DND-41 (cell line): ENCODE measurements at regions not wholly inside any gene's neighbourhood (a gene's known extent, or its start where the extent isn't known, plus 50 kb on each side); places are given as distances from the start of the nearest gene placed in this dataset.

Source experiments
- ATAC-seq: fragments of 200-7000 bp; cut with Tn5 transposase; 3 replicates; pipeline ENCODE4 v1.9.1; 2021; ENCODE audit warnings: low read depth; ENCODE audit not compliant: insufficient read depth
- DNase-seq: peaks from one replicate; pipeline ENCODE4 v3.0.0-alpha.2; 2020
- H2AFZ ChIP-seq: 2 replicates; pipeline ENCODE4 v1.6.0; 2012; ENCODE audit warnings: low read depth, low read length
- H3K27ac ChIP-seq: 2 replicates; pipeline ENCODE4 v1.5.1; 2012; ENCODE audit warnings: low read length, inconsistent platforms
- H3K27me3 ChIP-seq: fragments of 200-600 bp; sonication (generic); 2 replicates; pipeline ENCODE4 v1.6.0; 2012; ENCODE audit warnings: low read length, mild to moderate bottlenecking, inconsistent platforms; ENCODE audit not compliant: insufficient read depth, poor library complexity
- H3K36me3 ChIP-seq: 2 replicates; pipeline ENCODE4 v1.5.1; 2012; ENCODE audit warnings: low read length, inconsistent platforms; ENCODE audit not compliant: insufficient read depth
- H3K4me1 ChIP-seq: 2 replicates; pipeline ENCODE4 v1.5.1; 2012; ENCODE audit warnings: mild to moderate bottlenecking, low read length; ENCODE audit not compliant: insufficient read depth
- H3K4me2 ChIP-seq: 2 replicates; pipeline ENCODE4 v1.6.0; 2012; ENCODE audit warnings: mild to moderate bottlenecking, moderate library complexity, low read length, inconsistent platforms; ENCODE audit not compliant: insufficient read depth
- H3K4me3 ChIP-seq, 2 experiments: fragments of 200-600 bp in 1 of 2; shearing (Covaris generic) in 1 of 2; 2 replicates each; pipeline ENCODE4 v1.5.1; 2012 to 2016; ENCODE audit warnings: inconsistent platforms in 2 of 2, low read length in 2 of 2, mild to moderate bottlenecking in 2 of 2, low read depth in 1 of 2, moderate library complexity in 1 of 2
- H3K79me2 ChIP-seq: 2 replicates; pipeline ENCODE4 v1.6.0; 2012; ENCODE audit warnings: low read length, inconsistent platforms; ENCODE audit not compliant: insufficient read depth
- H3K9ac ChIP-seq: 2 replicates; pipeline ENCODE4 v1.6.0; 2012; ENCODE audit warnings: low read depth, mild to moderate bottlenecking, inconsistent platforms, low read length, moderate library complexity
- H3K9me3 ChIP-seq: 2 replicates; pipeline ENCODE4 v1.5.1; 2012; ENCODE audit warnings: low read length, moderate library complexity, mild to moderate bottlenecking, inconsistent platforms; ENCODE audit not compliant: insufficient read depth, severe bottlenecking
- H4K20me1 ChIP-seq: 2 replicates; pipeline ENCODE4 v1.6.0; 2012; ENCODE audit warnings: low read length; ENCODE audit not compliant: insufficient read depth
- CTCF ChIP-seq: IDR thresholded peaks from 2 replicates; pipeline ENCODE4 v1.5.1; 2012; ENCODE audit warnings: borderline replicate concordance, low read length, moderate library complexity, mild to moderate bottlenecking; ENCODE audit not compliant: poor library complexity, severe bottlenecking; ENCODE audit errors: extremely low read depth
- EZH2 ChIP-seq: IDR thresholded peaks from 3 replicates; pipeline ENCODE4 v1.6.1; 2012; ENCODE audit warnings: borderline replicate concordance, low read depth, mild to moderate bottlenecking, moderate library complexity, low read length, inconsistent platforms; ENCODE audit not compliant: severe bottlenecking

- no peak for DNase-seq
- H3K9me3 ChIP-seq, result no peaks in the 10 kb centered on the region
- H3K9ac ChIP-seq, result no peak overlapping the region
Observed at GRCh38 chr11:39036021-39036420, 2423.4 kb downstream of the LRRC4C start.

DNA sequence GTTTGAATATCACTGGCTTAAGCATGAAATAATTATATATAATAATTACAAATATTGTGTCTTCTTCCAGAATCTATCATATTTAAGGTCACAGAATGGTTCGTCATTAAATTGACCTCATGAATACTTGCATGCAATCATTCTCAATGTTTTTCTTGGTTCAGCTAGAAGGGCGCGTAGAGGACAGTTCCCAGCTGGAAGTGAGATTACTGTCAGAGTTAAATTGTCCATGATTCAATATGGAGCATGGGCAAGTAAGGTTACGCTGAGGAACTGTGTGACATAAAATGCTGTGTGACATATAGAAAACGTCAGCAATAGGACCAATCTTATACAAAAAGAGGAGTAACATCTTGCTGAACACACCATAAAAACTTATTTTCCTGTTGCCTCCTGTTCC, 2423.5 kb upstream of the RAG2 start:
- no peaks in the 10 kb centered on the region for H3K9me3 ChIP-seq
- no peak overlapping the region for H3K4me3 ChIP-seq
- H2AFZ ChIP-seq, result no peak overlapping the region
- H3K9ac ChIP-seq, result no peak overlapping the region
- H4K20me1 ChIP-seq, result no peaks in the 10 kb centered on the region
- H3K4me1 ChIP-seq, result no peaks in the 10 kb centered on the region
- no peak overlapping the region for H3K4me2 ChIP-seq
- TF ChIP-seq CTCF (no peak), EZH2 (no peak)
- no peak for DNase-seq
- no peaks in the 10 kb centered on the region for H3K27me3 ChIP-seq
- H3K79me2 ChIP-seq, result no peaks in the 10 kb centered on the region
- no peak overlapping the region for H3K27ac ChIP-seq
- H3K36me3 ChIP-seq, result no peaks in the 10 kb centered on the region
- no peak for ATAC-seq

More at GRCh38 chr11:39036021-39036420, 2423.4 kb downstream of the LRRC4C start:
- H2AFZ ChIP-seq, result no peak overlapping the region
- TF ChIP-seq EZH2, result no peak
- no peak for TF ChIP-seq CTCF
- H3K27ac ChIP-seq, result no peak overlapping the region
- H4K20me1 ChIP-seq, result no peaks in the 10 kb centered on the region
- no peaks in the 10 kb centered on the region for H3K4me1 ChIP-seq
- H3K27me3 ChIP-seq, result no peaks in the 10 kb centered on the region
- no peak for ATAC-seq
- no peak overlapping the region for H3K4me3 ChIP-seq
- H3K36me3 ChIP-seq, result no peaks in the 10 kb centered on the region
- no peaks in the 10 kb centered on the region for H3K79me2 ChIP-seq
- no peak overlapping the region for H3K4me2 ChIP-seq

- ATAC-seq, result no peak
- no peak for DNase-seq
- TF ChIP-seq CTCF, result no peak
- TF ChIP-seq EZH2, result no peak
Observed at GRCh38 chr11:39011797-39012196, 2413.8 kb upstream of the RAG2 start.

GRCh38 chr11:38990841-38991240, 2392.8 kb upstream of the RAG2 start:
- Histone ChIP-seq H2AFZ (no peak overlapping the region), H4K20me1 (no peaks in the 10 kb centered on the region), H3K27me3 (no peaks in the 10 kb centered on the region), H3K79me2 (no peaks in the 10 kb centered on the region), H3K4me3 (no peak overlapping the region), H3K4me1 (no peaks in the 10 kb centered on the region), H3K9ac (no peak overlapping the region), H3K36me3 (no peaks in the 10 kb centered on the region), H3K9me3 (no peaks in the 10 kb centered on the region), H3K27ac (no peak overlapping the region), H3K4me2 (no peak overlapping the region)
- TF ChIP-seq EZH2 (no peak), CTCF (no peak)
- ATAC-seq (no peak), DNase-seq (no peak)

More at GRCh38 chr11:39011797-39012196, 2413.8 kb upstream of the RAG2 start:
- no peaks in the 10 kb centered on the region for H4K20me1 ChIP-seq
- no peak overlapping the region for H3K4me2 ChIP-seq
- no peak overlapping the region for H3K27ac ChIP-seq
- no peaks in the 10 kb centered on the region for H3K4me1 ChIP-seq
- H3K9me3 ChIP-seq, result no peaks in the 10 kb centered on the region
- H3K9ac ChIP-seq, result no peak overlapping the region
- H2AFZ ChIP-seq, result no peak overlapping the region
- H3K27me3 ChIP-seq, result no peaks in the 10 kb centered on the region
- no peaks in the 10 kb centered on the region for H3K79me2 ChIP-seq
- H3K4me3 ChIP-seq, result no peak overlapping the region
- no peaks in the 10 kb centered on the region for H3K36me3 ChIP-seq
